A549 (cell line): ENCODE measurements at regions not wholly inside any gene's neighbourhood (a gene's known extent, or its start where the extent isn't known, plus 50 kb on each side); places are given as distances from the start of the nearest gene placed in this dataset.

Experiments
- CBX8 ChIP-seq: fragments of 200-600 bp; sonication (generic); IDR thresholded peaks from 2 replicates; pipeline ENCODE4 v1.6.1; 2016
- CTCF ChIP-seq: fragments of >200 bp; sonication (Bioruptor Twin); formaldehyde crosslinking; IDR thresholded peaks from 3 replicates; pipeline ENCODE4 v1.5.1; 2016
- MAZ ChIP-seq: fragments of 150-350 bp; IDR thresholded peaks from 2 replicates; pipeline ENCODE4 v1.6.1; 2014; ENCODE audit warnings: antibody characterized with exemption, low read depth, low read length, borderline replicate concordance
- MYC ChIP-seq: IDR thresholded peaks from 2 replicates; pipeline ENCODE4 v1.6.1; 2012; ENCODE audit warnings: mild to moderate bottlenecking, inconsistent platforms, low read length, improper control_type of control experiment, borderline replicate concordance
- SMC3 ChIP-seq: fragments of >200 bp; sonication (Bioruptor Twin); formaldehyde crosslinking; IDR thresholded peaks from 3 replicates; pipeline ENCODE4 v1.6.1; 2018; ENCODE audit warnings: inconsistent platforms
- TP53 ChIP-seq: fragments of 250-450 bp; sonication (Bioruptor Pico); IDR thresholded peaks from 2 replicates; pipeline ENCODE4 v1.5.0; 2021; ENCODE audit warnings: mild to moderate bottlenecking, moderate library complexity

- TF ChIP-seq MAZ (no peak), MYC (no peak), CTCF (no peak), CBX8 (no peak), TP53 (CRISPR knock-in tag) (no peak), SMC3 (no peak)
Measured at GRCh38 chr10:128267581-128267980, 141.4 kb upstream of the MKI67 start.
